GM18511 (cell line): ENCODE measurements at regions not wholly inside any gene's neighbourhood (a gene's known extent, or its start where the extent isn't known, plus 50 kb on each side); places are given as distances from the start of the nearest gene placed in this dataset.

Source experiments
- ATAC-seq: cut with Tn5 transposase; IDR thresholded peaks from one replicate; pipeline ENCODE4 v1.9.1; 2021; ENCODE audit warnings: mild to moderate bottlenecking, moderate library complexity; ENCODE audit not compliant: unreplicated experiment

DNA sequence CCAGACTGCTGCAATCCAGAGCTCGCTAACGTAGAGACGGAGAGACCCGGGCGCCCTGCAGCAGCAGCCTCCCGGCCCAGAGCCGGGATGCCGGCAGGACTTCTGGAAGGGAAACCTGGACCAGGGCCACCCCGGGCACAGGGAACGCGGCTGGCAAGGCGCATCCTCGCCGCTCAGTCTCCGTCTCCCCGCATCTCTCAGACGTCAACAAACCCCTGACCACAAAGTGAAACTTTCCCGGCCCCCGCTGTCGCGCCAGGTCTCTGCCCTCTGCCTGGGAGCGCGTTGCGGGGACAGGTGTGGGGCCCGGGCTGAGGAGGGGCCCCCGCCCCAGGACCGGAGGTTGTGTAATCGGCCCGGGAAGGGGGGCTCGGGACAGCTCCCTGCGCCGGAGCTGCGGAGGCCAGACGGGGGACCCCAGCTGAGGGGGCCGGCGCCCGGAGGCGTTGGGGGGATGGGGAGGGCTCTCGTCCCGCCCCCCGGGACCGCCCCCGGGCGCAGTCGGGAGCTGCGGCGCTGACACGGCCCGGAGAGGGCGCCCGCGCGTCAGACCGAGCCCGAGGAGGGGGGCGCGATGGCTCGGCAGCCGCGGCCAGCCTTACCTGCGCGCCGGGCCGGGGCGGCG lies 116.6 kb upstream of the HIVEP3 start:
- ATAC-seq: peak; percentile 71

DNA sequence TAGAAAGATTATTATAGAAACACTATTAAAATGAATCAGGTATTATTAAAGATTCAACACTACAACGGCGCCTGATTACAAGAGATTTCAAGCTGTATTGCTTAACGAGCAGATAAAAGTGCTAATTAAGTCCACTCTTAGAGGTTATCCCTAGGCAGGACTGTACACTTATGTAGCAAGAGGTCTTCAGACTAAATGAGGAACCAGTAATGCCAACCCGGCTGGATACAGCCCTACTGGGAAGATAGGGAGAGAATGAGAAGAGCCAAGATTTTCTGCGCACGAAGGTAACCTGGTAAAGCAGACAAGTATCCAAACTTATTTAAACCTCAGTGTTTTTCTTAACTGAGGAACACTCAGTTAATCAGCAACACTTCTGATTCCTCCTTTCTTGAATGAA lies 115.7 kb upstream of the HIVEP3 start:
- no peak for ATAC-seq

DNA sequence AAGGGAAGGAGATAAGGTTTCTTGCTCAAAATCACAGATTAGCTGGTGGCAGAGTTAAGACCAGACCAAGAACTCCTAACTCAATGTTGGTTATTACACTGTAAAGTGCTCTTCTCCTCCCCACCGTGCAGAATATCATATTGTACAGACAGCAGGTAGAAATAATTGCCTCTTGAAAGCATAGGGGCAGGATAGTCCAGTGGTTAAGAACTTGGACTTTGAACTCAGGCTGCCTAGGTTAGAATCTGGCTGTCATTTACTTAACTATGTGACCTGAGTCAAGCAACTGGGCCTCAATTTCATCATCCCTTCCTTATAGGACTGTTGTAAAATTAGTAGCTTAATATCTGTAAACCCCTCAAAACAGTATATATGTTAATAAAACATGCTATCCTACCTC lies 114.9 kb upstream of the HIVEP3 start:
- no peak for ATAC-seq

DNA sequence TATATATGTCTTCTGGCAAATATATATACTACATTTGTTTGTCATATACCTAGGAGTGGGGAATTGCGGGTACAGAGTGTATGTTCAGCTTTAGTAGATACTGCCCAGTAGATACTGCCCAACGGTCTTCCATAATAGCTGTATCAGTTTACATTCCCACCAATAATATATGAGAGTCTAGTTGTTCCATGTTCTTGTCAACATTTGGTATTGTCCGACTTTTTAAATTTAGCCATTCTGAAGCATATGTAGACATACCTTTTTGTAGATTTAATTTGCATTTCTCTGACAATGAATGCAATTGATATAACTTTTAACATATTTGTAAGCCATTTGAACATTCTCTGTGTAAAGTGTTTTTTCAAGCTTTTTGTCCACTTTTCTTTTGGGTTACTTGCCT lies 99.0 kb upstream of the HIVEP3 start:
- ATAC-seq: no peak

DNA sequence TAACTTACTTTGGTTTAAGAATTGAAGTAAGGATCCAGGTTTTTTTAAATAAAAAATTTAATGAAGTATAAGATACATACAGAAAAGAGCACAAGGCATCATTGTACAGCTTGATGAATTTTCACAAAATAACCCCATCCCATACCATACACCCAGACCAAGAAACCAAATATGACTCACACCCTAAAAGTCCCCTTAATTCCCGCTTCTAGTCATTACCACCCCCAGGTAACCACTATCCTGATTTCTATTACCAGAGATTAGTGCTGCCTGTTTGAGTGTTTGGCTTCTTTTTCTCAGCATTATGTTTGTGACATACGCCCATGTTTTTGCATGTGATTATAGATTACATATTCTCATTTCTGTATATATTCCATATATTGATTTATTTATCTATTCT lies 98.5 kb upstream of the HIVEP3 start:
- ATAC-seq: no peak

DNA sequence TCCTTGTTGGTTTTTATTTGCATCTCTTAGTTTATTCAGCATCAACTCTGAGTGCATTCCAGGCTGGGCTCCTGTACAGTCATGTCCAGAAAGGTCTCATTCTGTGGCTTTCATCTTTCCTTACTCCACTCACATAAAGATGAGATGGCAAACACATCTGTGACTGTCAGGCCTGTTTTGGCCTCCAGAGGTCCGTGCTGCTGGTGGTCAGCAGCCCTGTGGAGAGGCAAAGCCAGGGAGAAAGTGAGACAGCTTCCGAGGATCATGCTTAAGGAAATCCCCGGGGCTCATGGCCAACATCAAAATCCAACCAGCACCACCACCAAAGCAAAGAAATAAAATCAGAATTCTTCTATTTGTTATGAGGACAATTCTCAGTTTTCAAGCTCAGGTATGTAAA lies 96.1 kb upstream of the HIVEP3 start:
- no peak for ATAC-seq

DNA sequence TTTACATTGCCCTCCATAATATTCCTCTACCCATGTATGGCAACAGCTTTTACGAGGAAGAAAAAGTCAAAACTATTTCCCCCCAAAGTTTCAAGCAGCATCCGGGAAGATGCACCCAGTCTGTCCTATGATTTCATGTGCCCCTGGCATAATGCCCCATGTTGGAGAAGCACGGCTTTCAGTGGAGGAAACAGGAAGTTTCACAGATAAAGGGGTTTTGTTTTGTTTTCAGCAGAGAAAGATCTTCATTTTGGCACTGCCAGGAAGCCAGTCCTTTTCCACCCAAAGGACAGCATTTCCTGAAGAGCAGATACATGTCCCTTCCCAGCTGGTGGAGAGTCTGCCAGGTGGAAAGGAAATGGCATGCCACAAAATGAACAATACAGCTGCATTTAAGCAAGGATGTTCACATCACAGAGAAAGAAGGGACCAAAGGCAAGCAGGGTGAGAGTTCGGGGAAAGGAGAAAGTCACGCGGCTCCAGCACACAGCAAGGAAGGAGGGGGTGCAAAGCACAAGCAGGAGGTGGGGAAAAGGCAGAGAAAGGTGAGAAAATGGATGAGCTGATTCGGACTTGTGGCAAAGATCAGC lies 95.3 kb upstream of the HIVEP3 start:
- no peak for ATAC-seq

DNA sequence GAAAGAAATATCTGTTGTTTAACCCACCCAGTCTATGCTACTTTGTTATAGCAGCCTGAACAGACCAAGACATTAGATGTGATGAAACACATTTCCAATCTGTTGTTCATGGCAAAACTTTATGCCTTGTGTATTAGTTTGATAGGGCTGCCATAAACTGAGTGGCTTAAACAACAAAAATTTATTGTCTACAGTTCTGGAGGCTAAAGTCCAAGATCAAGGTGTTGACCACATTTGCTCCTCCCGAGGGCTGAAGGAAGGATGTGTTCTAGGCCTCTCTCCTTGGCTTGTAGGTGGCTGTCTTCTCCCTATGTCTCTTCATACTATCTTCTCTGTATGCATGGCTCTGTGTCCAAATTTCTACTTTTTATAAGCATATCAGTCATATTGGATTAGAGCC lies 94.1 kb upstream of the HIVEP3 start:
- ATAC-seq: no peak

DNA sequence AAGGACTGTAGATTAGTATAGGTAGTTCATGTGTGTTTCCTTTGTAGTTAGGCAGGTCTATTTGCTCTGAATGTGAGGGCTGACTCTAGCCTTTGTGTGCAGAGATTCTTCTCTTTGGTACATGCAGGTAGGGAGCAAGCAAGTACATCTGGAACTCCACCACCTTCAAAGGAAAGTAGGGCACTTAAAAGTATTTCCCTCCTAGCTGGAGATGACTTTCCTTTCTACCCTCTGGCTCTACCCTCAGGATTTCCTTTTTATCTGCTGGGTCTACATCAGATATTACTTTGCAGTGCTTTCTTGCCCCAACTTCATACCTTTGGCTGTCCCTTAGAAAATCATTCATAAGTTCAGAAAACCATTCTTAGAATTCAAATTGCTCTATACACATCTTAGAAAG lies 91.7 kb upstream of the HIVEP3 start:
- no peak for ATAC-seq

DNA sequence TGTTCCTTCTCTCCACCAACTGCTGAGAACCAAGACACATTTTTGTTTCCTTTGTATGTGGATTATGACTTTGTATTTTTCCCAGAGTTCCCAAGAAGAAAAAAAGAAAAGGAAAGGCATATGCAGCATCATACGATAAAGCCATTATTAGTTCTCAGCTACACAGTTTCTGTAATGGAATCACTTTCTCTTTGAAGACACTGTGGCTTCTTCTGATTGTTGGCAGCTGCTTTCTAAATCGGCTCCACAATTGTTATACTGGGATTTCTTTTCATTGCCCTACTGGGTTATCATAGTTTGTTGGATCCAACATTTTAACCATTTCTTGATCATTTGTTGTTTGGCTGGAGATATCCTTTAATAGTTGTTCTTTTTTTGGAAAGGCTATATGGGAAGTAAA lies 89.5 kb upstream of the HIVEP3 start:
- no peak for ATAC-seq

DNA sequence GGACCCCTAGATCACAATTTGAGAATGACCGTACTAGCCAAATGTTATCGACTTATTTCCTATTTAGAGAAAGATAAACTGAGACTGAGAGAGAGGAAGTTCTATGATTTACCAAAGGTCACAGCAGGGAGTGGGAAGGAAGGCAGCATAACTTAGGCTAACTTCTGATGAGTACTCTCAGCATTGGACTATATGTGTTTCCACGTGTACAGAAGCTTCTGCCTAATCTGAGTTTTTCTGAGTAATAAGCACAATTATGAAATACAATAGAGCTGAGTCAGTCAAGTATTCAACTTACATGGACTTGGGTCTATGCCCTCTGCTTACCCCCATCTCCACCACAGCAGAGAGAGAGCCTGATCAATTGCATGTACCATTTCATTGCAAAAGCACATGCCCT lies 88.1 kb upstream of the HIVEP3 start:
- no peak for ATAC-seq

DNA sequence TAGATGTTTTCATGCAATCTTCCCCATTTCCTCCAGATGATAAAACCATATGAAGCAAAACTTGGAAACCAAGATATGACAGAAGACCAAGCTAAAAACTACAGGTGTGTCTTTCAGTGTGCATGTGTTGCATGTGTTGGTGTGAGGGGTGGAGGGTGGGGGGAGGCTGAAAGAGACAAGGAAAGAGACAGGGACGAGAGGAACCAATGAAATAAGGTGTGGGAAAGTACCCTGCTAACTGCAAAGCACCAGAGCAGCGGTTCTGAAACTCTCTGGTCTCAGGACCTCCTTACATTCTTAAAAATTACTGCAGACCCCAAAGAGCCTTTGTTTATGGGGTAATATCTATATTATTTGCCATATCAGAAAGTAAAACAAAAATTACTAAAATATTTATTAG lies 87.4 kb upstream of the HIVEP3 start:
- no peak for ATAC-seq

DNA sequence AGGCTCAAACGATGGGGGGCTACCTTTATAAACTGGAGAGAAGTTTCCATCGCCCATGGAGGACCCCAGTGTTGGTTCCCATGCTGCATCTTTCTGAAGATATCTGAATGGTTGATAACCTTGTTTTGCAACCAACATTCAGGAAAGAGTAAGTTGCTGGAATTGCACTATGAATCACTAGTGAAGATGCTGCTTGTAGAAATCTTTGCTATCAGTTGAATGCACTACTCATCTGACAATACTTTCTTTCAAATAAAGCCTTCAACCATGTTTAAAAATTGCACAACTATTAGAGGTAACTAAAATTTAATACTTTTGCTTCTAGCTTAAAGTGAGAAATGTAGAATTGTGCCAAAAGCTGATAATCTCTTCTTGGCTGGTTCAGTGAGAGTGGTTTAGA lies 86.8 kb upstream of the HIVEP3 start:
- no peak for ATAC-seq

DNA sequence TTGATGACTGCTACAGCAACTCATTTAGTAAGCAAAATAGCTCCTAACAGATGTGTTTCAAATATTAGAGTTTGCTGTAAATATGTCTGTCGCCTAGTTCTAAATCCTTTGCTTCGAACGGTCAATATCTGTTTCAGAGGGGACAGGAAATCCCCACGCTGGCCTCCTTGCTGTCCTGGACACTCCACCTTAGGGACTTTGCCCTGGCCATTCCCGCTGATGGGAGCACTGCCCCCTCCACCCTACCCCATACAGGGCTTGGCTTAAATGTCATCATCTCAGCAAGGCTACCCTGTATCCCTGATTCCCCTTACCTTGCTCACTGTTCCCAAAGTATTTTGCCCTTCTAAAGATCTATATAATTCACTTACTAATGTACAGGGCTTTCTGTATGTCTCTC lies 86.1 kb upstream of the HIVEP3 start:
- no peak for ATAC-seq

DNA sequence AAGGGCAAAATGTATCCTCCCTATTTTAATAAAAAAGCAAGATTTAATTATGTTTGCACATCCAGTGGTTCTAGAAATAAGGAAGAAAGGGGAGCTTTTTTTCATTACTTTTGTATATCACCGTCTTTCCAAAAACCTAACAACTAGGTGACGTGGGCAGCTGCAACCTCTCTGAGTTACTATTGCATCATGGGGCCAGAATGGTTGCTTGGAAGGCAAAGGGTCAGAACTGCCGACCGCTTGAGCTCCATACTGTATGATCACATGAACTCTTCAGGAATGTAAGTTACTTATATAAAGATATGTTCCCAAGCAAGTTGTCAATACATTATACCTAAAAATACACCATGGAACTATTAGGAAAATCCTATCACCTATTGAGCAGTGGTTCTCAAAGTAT lies 85.6 kb upstream of the HIVEP3 start:
- ATAC-seq: no peak

DNA sequence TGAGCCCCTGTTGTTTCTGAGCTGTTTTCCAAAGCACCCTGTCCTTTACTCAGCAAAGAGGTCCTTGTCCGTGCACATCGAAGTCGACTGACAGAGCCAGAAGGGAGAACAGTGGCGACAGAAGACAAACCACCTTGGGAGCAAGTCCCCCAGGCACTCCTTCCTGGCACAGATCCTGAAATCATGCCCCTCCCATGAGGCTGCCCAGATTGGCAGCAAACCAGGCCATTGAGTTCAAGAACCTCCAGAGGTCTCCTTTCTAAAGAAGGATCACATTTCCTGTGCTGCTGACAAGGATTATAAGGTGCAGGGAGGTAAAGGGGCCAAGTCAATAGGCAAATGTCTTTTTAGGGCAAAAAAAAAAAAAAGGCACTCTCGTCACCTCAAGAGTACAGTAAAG lies 84.7 kb upstream of the HIVEP3 start:
- ATAC-seq: no peak

DNA sequence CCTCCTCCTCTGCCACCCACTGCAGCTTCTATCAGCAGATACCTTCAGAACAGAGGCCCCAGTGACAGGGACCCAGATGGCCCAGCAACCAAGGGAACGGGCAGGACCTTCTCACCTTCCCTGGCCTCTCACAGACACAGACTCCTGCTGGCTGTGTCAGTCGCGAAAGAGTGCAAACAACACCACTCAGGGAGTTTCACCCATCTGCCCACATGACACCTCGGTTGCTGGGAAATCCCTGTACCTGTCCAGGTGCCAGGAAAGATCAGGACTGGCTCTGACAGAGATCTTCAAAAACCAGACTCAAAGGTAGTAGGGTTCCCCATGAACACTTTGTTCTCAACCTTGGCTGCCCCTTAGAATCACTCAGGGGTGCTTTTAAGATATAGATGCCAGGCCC lies 83.5 kb upstream of the HIVEP3 start:
- no peak for ATAC-seq

DNA sequence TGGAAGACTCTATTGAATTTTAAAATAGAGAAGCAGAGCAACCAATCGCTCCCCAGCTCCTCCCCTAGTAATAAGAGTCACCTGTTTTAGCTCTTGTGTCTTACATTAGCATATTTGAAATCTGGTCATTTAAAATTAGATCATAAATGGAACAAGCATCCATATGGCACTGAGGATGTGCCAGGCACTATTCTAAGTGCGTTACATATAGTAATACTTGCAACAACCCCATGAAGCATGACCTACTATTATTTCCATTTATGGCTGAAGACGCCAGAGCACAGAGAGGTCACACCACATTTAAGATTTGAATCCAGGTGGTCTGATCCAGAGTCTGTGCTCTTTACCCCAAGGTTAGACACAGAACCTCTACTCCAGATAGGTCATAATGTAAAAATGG lies 82.0 kb upstream of the HIVEP3 start:
- ATAC-seq: no peak

DNA sequence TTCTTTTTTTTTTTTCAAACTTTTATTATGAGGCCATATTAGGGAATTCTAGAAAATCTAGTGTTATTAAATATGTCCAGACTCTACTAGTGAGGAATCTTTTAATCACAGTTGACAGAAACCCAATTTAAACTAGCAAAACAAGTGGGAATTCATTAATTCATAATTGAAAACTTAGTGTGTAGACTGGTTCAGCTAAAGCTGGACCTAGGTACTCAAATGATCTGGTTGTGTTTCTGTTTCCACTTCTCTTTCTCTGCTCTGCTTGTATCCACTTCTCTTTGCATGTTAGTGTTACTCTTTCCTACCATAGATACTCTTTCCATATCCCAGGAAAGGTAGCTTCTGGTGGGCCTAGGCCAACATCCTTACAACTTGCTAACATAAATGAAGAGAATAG lies 81.2 kb upstream of the HIVEP3 start:
- ATAC-seq: no peak

DNA sequence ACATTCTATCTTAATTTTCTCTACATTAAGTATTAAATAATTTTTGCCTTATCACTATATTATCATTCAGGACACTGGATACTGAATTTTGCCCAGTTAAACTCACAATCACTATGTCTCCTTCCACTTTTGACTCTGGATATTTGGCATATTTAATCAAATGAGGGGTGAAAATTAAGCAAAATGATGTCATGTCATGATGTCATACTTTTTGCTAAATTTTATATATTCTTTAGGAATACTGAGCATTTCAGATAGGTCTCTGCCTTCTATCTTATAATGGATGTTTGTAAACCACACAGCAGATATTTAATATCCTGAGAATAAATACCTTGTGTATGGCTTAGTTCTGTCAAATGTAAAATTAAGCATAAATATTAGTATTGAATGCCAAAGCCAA lies 79.5 kb upstream of the HIVEP3 start:
- no peak for ATAC-seq

DNA sequence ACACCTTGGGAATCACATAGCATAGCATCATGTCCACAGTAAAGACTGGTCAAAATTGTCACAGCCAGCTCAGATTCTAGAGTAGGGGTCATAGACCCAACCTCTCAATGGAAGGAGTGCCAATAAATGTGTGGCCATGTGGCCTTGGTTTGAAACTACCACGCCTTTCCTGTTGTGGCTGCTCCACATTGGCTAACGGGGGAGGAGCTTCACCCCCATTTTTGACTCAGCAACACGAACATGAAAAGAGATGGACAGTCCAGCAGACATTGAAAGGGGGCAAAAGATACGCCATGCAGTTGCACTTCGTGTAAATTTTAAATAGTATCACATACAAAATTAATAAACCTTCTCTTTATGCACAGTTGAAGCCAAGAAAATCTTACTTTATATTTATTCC lies 78.4 kb upstream of the HIVEP3 start:
- ATAC-seq: no peak

DNA sequence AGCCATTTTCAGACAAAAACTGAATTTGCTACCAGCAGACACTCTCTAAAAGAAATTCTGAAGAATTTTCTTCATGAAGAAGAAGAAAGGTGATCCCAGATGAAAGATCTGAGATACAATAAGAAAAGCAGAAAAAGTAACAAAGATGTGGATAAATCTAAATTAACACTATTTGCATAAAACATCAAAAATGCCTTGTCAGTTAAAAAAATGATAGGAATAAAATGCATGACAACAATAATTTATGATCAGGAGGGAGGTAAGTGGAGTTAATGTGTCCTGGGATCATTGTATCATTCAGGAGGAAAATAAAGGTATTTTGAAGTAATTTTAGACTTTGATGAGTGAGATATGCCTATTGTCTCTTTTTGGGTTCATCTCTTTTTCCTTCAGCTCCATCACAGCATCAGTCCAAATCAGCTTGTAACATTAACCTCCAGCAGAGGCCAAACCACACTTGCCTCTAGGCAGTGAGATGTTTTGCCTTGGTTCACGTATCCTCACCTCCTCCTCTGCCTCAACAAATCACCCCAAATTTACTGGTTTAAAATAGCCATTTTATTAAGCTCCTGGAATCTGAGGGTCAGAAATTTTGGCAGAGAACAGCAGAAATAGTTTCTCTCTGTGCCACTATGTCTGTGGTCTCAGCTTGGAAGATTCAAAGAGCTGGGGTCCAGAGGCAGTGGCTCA lies 76.9 kb upstream of the HIVEP3 start:
- no peak for ATAC-seq
